HG02678 (cell line): ENCODE measurements at regions not wholly inside any gene's neighbourhood (a gene's known extent, or its start where the extent isn't known, plus 50 kb on each side); places are given as distances from the start of the nearest gene placed in this dataset.
"Not testable (repeated sequence)": the region's sequence is repeated elsewhere in the genome, so short reads cannot be mapped to it uniquely, and the experiment has no call there.

Source experiments
- ATAC-seq: cut with Tn5 transposase; IDR thresholded peaks from one replicate; pipeline ENCODE4 v1.9.1; 2021; ENCODE audit warnings: mild to moderate bottlenecking, moderate library complexity; ENCODE audit not compliant: unreplicated experiment

- no peak for ATAC-seq
Observed at GRCh38 chr12:58009405-58010195, 68.2 kb downstream of the ATP23 start.

DNA sequence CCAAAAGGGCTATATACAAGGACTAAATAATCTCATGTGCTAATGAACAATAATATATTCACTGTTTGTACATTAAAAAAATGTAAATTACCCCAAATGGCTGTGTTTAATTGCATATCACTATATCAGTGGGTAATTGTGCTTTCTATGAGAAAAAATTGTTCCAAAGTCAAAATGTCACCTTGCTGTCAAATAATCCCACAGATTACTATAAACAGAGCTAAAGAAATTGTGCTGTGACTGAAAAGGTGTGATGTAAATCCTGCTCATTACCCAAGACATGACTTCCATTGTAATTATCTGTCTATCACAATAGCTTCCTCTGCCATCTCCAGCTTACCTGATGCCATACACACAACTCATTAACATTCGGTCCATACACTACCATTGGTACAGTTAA, 70.3 kb downstream of the ATP23 start:
- no peak for ATAC-seq

GRCh38 chr12:58022379-58023020, 81.1 kb downstream of the ATP23 start:
- not testable (repeated sequence) for ATAC-seq

DNA sequence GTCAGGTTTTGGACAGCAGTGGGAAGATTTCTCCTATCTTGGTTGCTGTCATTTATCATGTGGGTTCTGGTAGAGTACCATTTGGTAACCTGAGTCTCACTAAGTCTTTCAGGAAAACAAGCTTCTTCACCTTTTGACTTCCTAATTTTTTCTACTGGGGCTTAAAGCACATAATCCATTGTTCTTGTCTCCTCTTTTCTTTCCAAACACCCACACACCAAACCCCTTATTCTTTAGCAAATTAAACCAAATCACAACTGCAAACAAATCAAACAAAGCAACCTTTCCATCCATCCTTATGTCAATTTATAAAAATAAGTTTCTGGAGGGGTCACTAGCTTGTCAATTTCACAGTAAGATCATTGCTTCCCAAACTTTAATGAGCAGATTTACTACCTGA, 84.1 kb downstream of the ATP23 start:
- no peak for ATAC-seq

DNA sequence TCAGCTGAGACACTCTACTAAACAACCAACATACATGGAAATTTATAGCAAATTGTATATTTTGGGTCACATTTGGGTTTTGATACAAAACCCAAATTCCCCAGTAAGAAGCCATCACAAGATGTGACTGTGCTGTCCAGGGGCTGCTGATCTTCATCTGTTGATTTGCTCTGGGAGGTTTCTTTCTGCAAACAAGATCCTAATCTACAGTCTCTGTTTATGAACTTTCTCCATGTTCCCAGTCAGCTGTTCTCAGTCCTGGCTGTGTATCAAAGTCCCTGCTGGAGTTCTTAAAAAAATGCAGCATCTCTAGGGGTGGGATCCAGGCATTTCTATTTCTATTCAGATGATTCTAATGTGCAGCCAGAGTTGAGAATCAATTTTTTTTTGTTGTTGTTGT, 85.1 kb downstream of the ATP23 start:
- ATAC-seq: no peak

- ATAC-seq: no peak
Observed at GRCh38 chr12:58026897-58027891, 85.8 kb downstream of the ATP23 start.

- ATAC-seq: no peak
Observed at GRCh38 chr12:58028294-58028693, 86.9 kb downstream of the ATP23 start.

DNA sequence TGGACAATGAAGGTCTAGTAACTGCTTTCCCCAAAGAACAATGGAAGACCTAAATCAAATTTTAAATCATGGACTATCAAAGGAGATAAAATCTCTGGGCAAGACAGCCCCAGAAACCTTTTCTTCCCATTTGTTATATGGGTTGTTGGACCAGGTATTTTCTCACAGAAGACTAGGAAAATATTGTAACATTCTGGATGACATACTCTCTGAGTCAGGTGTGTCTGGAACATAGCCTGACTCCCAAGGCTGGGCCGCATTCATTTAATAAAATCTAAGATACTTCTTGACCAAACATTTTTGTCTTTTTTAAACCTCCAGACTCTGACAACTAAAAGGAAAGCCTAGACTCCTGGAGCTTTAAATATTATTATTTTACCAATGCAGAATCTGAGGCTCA, 87.9 kb downstream of the ATP23 start:
- ATAC-seq: no peak

DNA sequence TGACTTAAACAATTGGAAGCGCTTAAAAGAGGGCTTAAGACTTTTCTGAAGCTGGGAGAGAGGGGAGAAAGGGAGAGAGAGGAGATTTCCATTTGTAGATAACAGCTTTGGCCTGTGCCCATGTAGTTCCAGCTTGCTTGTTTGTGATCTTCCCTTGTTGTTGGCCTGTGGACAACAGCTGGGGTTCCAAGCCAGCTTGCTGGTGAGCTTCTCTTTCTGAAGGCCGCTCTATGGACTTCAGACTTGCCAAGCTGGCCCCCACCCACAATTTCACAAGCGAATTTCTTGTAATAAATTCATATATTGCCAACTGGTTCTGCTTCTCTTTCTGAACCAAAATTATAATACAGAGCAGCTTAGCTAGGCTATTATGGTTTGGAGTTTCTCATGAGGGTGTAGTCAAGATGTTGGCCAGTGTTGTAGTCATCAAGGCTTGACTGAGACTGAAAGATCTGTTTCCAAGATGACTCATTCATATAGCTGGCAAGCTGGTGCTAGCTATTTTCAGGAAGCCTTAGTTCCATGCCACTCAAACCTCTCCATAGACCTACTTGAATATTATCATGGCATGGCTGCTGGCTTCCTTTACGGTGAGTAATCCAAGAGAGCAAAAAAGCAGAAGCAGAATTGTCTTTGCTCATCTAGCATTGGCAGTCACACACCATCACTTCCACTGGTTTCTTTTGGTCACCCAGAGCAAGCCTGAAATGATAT, 89.4 kb downstream of the ATP23 start:
- no peak for ATAC-seq

DNA sequence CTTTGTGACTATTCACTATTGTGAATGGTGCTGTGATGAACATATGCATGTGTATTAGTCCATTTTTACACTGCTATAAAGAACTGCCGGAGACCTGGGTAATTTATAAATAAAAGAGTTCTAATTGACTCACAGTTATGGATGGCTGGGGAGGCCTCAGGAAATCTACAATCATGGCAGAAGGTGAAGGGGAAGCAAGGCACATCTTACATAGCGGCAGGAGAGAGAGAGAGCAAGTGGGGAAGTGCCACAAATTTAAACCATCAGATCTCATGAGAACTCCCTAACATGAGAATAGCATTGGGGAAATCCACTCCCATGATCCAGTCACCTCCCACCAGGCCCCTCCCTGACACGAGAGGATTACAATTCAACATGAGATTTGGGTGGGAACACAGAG, 90.8 kb downstream of the ATP23 start:
- no peak for ATAC-seq

DNA sequence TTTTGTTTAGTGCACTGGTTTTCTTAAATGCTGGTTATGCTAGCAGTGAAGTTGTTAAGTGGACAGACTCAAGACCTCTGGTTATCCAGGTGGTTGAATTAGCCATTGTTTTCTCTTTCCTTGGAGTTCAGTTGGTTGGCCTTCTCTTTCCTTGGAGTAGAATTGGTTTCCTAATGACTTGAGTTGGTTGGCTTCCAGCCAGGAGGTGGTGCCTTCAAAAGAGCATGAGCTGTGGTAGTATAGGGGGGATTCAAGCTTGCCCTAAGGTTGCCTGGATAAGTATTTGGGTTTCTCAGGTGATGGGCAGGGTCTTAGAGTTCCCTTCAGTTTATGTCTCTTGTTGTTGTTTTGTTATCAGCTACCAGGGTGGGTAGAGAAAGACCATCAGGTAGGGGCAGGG, 92.5 kb downstream of the ATP23 start:
- ATAC-seq: no peak

DNA sequence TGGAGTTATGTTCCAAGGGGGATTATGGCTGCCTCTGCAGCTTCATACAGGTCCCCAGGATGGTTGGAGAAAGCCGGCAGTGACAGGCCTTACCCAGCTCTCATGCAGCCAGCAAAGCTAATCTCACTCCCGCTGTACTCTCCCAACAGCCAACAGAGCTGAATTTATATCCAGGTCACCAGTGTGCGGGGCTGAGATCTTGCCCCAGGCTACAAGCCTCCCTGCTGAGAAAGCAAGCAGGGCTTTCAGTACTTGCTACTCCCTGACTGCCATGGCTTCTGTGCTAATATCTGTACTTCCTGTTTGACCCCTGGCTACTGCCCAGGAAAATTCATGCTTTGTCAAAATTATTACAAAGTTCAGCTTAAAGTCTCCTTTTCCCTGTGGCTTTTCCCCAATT, 92.9 kb downstream of the ATP23 start:
- no peak for ATAC-seq

GRCh38 chr12:58034712-58035111, 93.3 kb downstream of the ATP23 start:
- ATAC-seq: no peak

- no peak for ATAC-seq
Observed at GRCh38 chr12:58041441-58041840, 100.1 kb downstream of the ATP23 start.

- ATAC-seq: no peak
Observed at GRCh38 chr12:58044966-58045365, 103.6 kb downstream of the ATP23 start.

- no peak for ATAC-seq
Observed at GRCh38 chr12:58046271-58046670, 104.9 kb downstream of the ATP23 start.

- no peak for ATAC-seq
Observed at GRCh38 chr12:58051378-58051777, 110.0 kb downstream of the ATP23 start.

- no peak for ATAC-seq
Observed at GRCh38 chr12:58064666-58065065, 123.3 kb downstream of the ATP23 start.

DNA sequence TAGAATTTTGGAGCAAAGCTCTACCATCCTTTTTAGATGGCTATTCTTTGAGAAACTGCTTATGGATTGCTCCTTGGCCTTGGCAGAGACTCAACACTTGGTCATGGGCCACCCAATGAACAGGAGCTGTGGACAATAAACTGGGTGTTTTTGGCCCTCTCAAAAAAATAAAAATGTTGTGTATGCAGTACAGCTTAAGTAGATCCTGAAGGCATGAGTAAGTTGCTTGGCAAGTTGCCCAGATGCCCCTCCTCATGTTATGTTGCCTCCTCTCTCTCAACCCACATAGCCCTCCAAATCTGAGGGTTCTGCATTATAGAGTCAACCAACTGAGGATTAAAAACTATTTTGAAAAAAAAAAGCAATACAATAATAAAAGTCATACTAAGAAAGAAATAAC, 124.9 kb downstream of the ATP23 start:
- no peak for ATAC-seq

- no peak for ATAC-seq
Observed at GRCh38 chr12:58067610-58068387, 126.4 kb downstream of the ATP23 start.
